GM12875 (cell line): ENCODE measurements at regions not wholly inside any gene's neighbourhood (a gene's known extent, or its start where the extent isn't known, plus 50 kb on each side); places are given as distances from the start of the nearest gene placed in this dataset.

Experiments
- H3K4me3 ChIP-seq: one replicate; pipeline ENCODE4 v1.5.1; 2011; ENCODE audit warnings: low read depth, low read length, control low read depth
- TF ChIP-seq, protein P1 (sequence below): IDR thresholded peaks from 2 replicates; pipeline ENCODE4 v1.5.1; 2011; ENCODE audit warnings: low read depth, mild to moderate bottlenecking, control low read depth, inconsistent platforms, low read length, moderate library complexity, borderline replicate concordance; ENCODE audit not compliant: insufficient read depth

DNA sequence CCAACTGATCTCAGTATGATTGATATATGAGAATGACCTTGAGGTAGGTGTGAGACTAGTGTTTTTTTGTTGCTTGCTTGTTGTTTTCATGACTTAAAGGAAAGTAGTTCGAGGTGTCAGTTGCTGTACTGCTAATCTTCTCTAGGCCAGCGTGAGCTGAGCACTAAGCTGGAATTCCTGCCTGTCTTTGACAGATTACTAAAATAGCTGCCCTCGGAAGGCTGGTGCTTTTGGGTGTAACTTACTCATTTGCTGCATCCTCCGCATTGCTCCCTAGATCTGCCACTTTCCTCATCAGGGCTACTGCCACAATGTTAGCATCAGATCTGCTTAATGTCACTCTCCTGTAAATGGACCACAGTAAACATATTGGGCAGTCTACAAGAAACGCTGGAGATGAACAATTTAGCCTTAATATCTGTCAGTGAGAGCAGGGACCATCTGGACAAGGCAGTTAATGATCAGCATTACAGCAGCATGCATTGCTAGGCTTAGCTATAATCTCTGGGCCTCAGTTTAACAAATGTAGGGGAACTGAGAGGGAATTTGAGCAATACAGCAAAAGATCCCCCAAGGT, 106.6 kb upstream of the CDH6 start:
- no peak overlapping the region for H3K4me3 ChIP-seq
- TF ChIP-seq, protein P1, sequence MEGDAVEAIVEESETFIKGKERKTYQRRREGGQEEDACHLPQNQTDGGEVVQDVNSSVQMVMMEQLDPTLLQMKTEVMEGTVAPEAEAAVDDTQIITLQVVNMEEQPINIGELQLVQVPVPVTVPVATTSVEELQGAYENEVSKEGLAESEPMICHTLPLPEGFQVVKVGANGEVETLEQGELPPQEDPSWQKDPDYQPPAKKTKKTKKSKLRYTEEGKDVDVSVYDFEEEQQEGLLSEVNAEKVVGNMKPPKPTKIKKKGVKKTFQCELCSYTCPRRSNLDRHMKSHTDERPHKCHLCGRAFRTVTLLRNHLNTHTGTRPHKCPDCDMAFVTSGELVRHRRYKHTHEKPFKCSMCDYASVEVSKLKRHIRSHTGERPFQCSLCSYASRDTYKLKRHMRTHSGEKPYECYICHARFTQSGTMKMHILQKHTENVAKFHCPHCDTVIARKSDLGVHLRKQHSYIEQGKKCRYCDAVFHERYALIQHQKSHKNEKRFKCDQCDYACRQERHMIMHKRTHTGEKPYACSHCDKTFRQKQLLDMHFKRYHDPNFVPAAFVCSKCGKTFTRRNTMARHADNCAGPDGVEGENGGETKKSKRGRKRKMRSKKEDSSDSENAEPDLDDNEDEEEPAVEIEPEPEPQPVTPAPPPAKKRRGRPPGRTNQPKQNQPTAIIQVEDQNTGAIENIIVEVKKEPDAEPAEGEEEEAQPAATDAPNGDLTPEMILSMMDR: no peak

- H3K4me3 ChIP-seq: no peak overlapping the region
- TF ChIP-seq, protein P1: no peak
Measured at GRCh38 chr5:31084871-31085270, 108.6 kb upstream of the CDH6 start.

- TF ChIP-seq, protein P1: no peak
- H3K4me3 ChIP-seq: no peak overlapping the region
Measured at GRCh38 chr5:31083364-31083763, 110.1 kb upstream of the CDH6 start.

DNA sequence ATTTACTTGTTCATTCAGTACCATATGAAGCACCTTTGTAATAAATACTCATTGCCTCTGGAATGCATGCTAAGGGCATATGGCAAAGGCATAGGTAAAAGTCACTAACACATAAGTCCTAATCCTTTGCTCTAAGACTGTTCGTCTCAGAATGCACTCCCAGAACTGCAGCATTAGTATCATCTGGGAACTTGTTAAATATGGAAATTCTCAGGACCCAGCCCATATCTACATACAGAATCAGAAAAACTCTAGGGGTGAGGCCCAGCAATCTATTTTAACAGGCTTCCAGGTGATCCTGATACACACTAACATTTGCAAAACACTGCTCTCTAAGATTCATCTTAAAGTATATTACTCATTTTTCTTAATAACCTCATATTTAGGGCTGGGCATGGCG, 113.8 kb upstream of the CDH6 start:
- no peak overlapping the region for H3K4me3 ChIP-seq
- TF ChIP-seq, protein P1: no peak

GRCh38 chr5:31078956-31079355, 114.5 kb upstream of the CDH6 start:
- no peak overlapping the region for H3K4me3 ChIP-seq
- TF ChIP-seq, protein P1: no peak

DNA sequence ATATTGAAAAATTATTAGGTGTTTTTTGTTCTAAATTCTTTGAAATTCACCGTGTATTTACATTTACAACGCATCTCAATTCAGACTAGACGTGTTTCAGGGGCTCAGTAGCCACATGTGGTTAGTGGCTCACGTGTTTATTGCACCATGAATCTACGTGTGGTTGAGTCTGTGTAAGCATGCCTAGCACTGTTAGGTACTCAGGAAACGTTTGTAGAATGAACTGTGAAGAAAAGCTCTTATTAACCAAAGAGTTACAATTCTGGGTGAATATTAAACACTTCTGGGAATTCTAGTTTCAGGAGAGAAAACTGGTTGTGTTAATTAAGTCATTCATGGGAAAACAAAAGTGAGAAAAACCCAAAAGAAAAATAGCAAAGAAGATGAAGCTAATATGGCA, 117.5 kb upstream of the CDH6 start:
- no peak overlapping the region for H3K4me3 ChIP-seq
- TF ChIP-seq, protein P1: no peak

DNA sequence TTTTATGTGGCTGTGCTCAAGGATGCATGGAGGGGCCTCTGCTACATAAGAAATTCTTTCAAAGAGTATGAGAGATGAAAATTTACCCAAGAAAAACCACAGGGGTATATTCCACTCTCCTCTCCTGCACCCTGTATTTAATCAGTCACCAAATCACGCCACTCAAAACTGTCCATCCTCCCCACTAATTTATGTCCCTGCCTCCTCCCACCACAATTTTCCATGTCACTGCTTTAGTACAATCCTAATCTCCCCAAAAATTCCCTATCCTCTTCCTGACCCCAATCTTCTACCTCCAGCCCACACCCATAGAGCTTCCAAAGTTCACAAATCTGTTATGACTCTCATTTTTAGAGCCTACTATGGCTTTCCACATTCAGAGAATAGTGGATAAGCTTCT, 125.2 kb upstream of the CDH6 start:
- H3K4me3 ChIP-seq: no peak overlapping the region
- TF ChIP-seq, protein P1: no peak
